Activated T-helper 17 cell treated with anti-CD3 and anti-CD28 coated beads, Interleukin-2, amount 50 U/mL, for 72 hours (primary cell): ENCODE measurements at regions not wholly inside any gene's neighbourhood (a gene's known extent, or its start where the extent isn't known, plus 50 kb on each side); places are given as distances from the start of the nearest gene placed in this dataset.

ENCODE experiments used
- ATAC-seq: fragments of 150-1000 bp; cut with Tn5 transposase; replicated peaks from 2 replicates; pipeline ENCODE4 v1.10.0; 2021; ENCODE audit warnings: mild to moderate bottlenecking, moderate library complexity
- H3K27ac Mint-ChIP-seq: one replicate; pipeline ENCODE4 v1.8.0; 2022; ENCODE audit warnings: mixed read lengths
- H3K27me3 Mint-ChIP-seq: one replicate; pipeline ENCODE4 v1.8.0; 2022; ENCODE audit warnings: mixed read lengths
- H3K36me3 Mint-ChIP-seq: one replicate; pipeline ENCODE4 v1.8.0; 2022; ENCODE audit warnings: low read depth, mild to moderate bottlenecking, mixed read lengths
- H3K4me1 Mint-ChIP-seq: one replicate; pipeline ENCODE4 v1.8.0; 2022; ENCODE audit warnings: mixed read lengths
- H3K4me3 Mint-ChIP-seq: one replicate; pipeline ENCODE4 v1.8.0; 2022; ENCODE audit warnings: mild to moderate bottlenecking, mixed read lengths
- H3K9me3 Mint-ChIP-seq: one replicate; pipeline ENCODE4 v1.8.0; 2022; ENCODE audit warnings: mixed read lengths

- Mint-ChIP-seq H3K4me1 (no peaks in the 10 kb centered on the region), H3K36me3 (no peaks in the 10 kb centered on the region), H3K27me3 (no peaks in the 10 kb centered on the region), H3K4me3 (no peak overlapping the region), H3K27ac (no peak overlapping the region), H3K9me3 (no peaks in the 10 kb centered on the region)
- ATAC-seq = no peak
These were observed 728.4 kb upstream of the GOLIM4 start for GRCh38 chr3:168824107-168824506.

- Mint-ChIP-seq H3K36me3 (no peaks in the 10 kb centered on the region), H3K27me3 (no peaks in the 10 kb centered on the region), H3K27ac (no peak overlapping the region), H3K9me3 (no peaks in the 10 kb centered on the region), H3K4me3 (no peak overlapping the region), H3K4me1 (no peaks in the 10 kb centered on the region)
- no peak for ATAC-seq
These were observed 727.7 kb upstream of the GOLIM4 start for GRCh38 chr3:168823466-168823865.

GRCh38 chr3:168820810-168821415 is 725.2 kb upstream of the GOLIM4 start:
- Mint-ChIP-seq H3K9me3 (no peaks in the 10 kb centered on the region), H3K4me1 (no peaks in the 10 kb centered on the region), H3K36me3 (no peaks in the 10 kb centered on the region), H3K4me3 (no peak overlapping the region), H3K27me3 (no peaks in the 10 kb centered on the region), H3K27ac (no peak overlapping the region)
- ATAC-seq = no peak

GRCh38 chr3:168817177-168817576 is 721.5 kb upstream of the GOLIM4 start:
- H3K27me3 Mint-ChIP-seq = no peaks in the 10 kb centered on the region
- no peaks in the 10 kb centered on the region for H3K4me1 Mint-ChIP-seq
- no peak for ATAC-seq
- no peaks in the 10 kb centered on the region for H3K9me3 Mint-ChIP-seq
- no peak overlapping the region for H3K4me3 Mint-ChIP-seq
- H3K27ac Mint-ChIP-seq = no peak overlapping the region
- no peaks in the 10 kb centered on the region for H3K36me3 Mint-ChIP-seq

GRCh38 chr3:168815946-168816345 is 720.2 kb upstream of the GOLIM4 start:
- Mint-ChIP-seq H3K9me3 (no peaks in the 10 kb centered on the region), H3K4me3 (no peak overlapping the region), H3K4me1 (no peaks in the 10 kb centered on the region), H3K27ac (no peak overlapping the region), H3K27me3 (no peaks in the 10 kb centered on the region), H3K36me3 (no peaks in the 10 kb centered on the region)
- ATAC-seq = no peak

GRCh38 chr3:168813225-168813802 is 717.6 kb upstream of the GOLIM4 start:
- H3K4me3 Mint-ChIP-seq = no peak overlapping the region
- no peak overlapping the region for H3K27ac Mint-ChIP-seq
- no peaks in the 10 kb centered on the region for H3K9me3 Mint-ChIP-seq
- ATAC-seq = no peak
- no peaks in the 10 kb centered on the region for H3K36me3 Mint-ChIP-seq
- no peaks in the 10 kb centered on the region for H3K27me3 Mint-ChIP-seq
- no peaks in the 10 kb centered on the region for H3K4me1 Mint-ChIP-seq

GRCh38 chr3:168812234-168812633 is 716.5 kb upstream of the GOLIM4 start:
- no peaks in the 10 kb centered on the region for H3K36me3 Mint-ChIP-seq
- no peak overlapping the region for H3K27ac Mint-ChIP-seq
- H3K9me3 Mint-ChIP-seq = no peaks in the 10 kb centered on the region
- H3K4me3 Mint-ChIP-seq = no peak overlapping the region
- ATAC-seq = no peak
- no peaks in the 10 kb centered on the region for H3K27me3 Mint-ChIP-seq
- no peaks in the 10 kb centered on the region for H3K4me1 Mint-ChIP-seq

- Mint-ChIP-seq H3K27me3 (no peaks in the 10 kb centered on the region), H3K4me1 (no peaks in the 10 kb centered on the region), H3K4me3 (no peak overlapping the region), H3K36me3 (no peaks in the 10 kb centered on the region), H3K9me3 (no peaks in the 10 kb centered on the region), H3K27ac (no peak overlapping the region)
- ATAC-seq = no peak
These were observed 712.9 kb upstream of the GOLIM4 start for GRCh38 chr3:168808596-168808995.

- Mint-ChIP-seq H3K9me3 (no peaks in the 10 kb centered on the region), H3K27ac (no peak overlapping the region), H3K4me1 (no peaks in the 10 kb centered on the region), H3K27me3 (no peaks in the 10 kb centered on the region), H3K4me3 (no peak overlapping the region), H3K36me3 (no peaks in the 10 kb centered on the region)
- ATAC-seq = no peak
These were observed 711.7 kb upstream of the GOLIM4 start for GRCh38 chr3:168807448-168807847.

GRCh38 chr3:168806871-168807270 is 711.1 kb upstream of the GOLIM4 start:
- ATAC-seq = no peak
- Mint-ChIP-seq H3K4me1 (no peaks in the 10 kb centered on the region), H3K27me3 (no peaks in the 10 kb centered on the region), H3K4me3 (no peak overlapping the region), H3K36me3 (no peaks in the 10 kb centered on the region), H3K27ac (no peak overlapping the region), H3K9me3 (no peaks in the 10 kb centered on the region)

- Mint-ChIP-seq H3K4me3 (no peak overlapping the region), H3K27me3 (peaks cover 3% of the 10 kb centered on the region), H3K4me1 (no peaks in the 10 kb centered on the region), H3K36me3 (no peaks in the 10 kb centered on the region), H3K9me3 (no peaks in the 10 kb centered on the region), H3K27ac (no peak overlapping the region)
- ATAC-seq = no peak
These were observed 707.8 kb upstream of the GOLIM4 start for GRCh38 chr3:168803536-168803935.

GRCh38 chr3:168802766-168803165 is 707.0 kb upstream of the GOLIM4 start:
- H3K4me1 Mint-ChIP-seq = no peaks in the 10 kb centered on the region
- no peak overlapping the region for H3K4me3 Mint-ChIP-seq
- ATAC-seq = no peak
- no peak overlapping the region for H3K27ac Mint-ChIP-seq
- H3K36me3 Mint-ChIP-seq = no peaks in the 10 kb centered on the region
- peaks cover 3% of the 10 kb centered on the region for H3K27me3 Mint-ChIP-seq
- no peaks in the 10 kb centered on the region for H3K9me3 Mint-ChIP-seq

GRCh38 chr3:168801794-168802193 is 706.1 kb upstream of the GOLIM4 start:
- Mint-ChIP-seq H3K4me1 (no peaks in the 10 kb centered on the region), H3K4me3 (no peak overlapping the region), H3K27ac (no peak overlapping the region), H3K27me3 (peaks cover 3% of the 10 kb centered on the region), H3K9me3 (no peaks in the 10 kb centered on the region), H3K36me3 (no peaks in the 10 kb centered on the region)
- no peak for ATAC-seq

GRCh38 chr3:168796339-168796738 is 700.6 kb upstream of the GOLIM4 start:
- Mint-ChIP-seq H3K27ac (no peak overlapping the region), H3K4me1 (no peaks in the 10 kb centered on the region), H3K36me3 (no peaks in the 10 kb centered on the region), H3K9me3 (no peaks in the 10 kb centered on the region), H3K27me3 (peaks cover 5% of the 10 kb centered on the region), H3K4me3 (no peak overlapping the region)
- no peak for ATAC-seq

- Mint-ChIP-seq H3K4me1 (no peaks in the 10 kb centered on the region), H3K36me3 (no peaks in the 10 kb centered on the region), H3K4me3 (no peak overlapping the region), H3K27me3 (peaks cover 6% of the 10 kb centered on the region), H3K9me3 (no peaks in the 10 kb centered on the region), H3K27ac (no peak overlapping the region)
- ATAC-seq = no peak
These were observed 698.7 kb upstream of the GOLIM4 start for GRCh38 chr3:168794427-168794826.

- no peak for ATAC-seq
- Mint-ChIP-seq H3K9me3 (peaks cover 6% of the 10 kb centered on the region), H3K36me3 (no peaks in the 10 kb centered on the region), H3K27me3 (no peaks in the 10 kb centered on the region), H3K4me3 (no peak overlapping the region), H3K27ac (no peak overlapping the region), H3K4me1 (no peaks in the 10 kb centered on the region)
These were observed 686.5 kb upstream of the GOLIM4 start for GRCh38 chr3:168782193-168782592.
